ENCODE measurements at regions not wholly inside any gene's neighbourhood (a gene's known extent, or its start where the extent isn't known, plus 50 kb on each side); places are given as distances from the start of the nearest gene placed in this dataset.

GRCh38 chr5:152097128-152097527 lies 172.5 kb upstream of the GLRA1 start:
- ChIA-PET POLR2A (no interaction called here), CTCF (no interaction called here)
- ATAC-seq (no peak), DNase-seq (ENCODE audit: low read depth, low spot score) (no peak)
- Histone ChIP-seq H3K4me3 (ENCODE audit: low read depth in 2 of 2, low read length in 2 of 2) (no peak overlapping the region), H3K36me3 (ENCODE audit: control insufficient read depth, insufficient read depth, low read length) (no peaks in the 10 kb centered on the region), H3K9me3 (ENCODE audit: control insufficient read depth, insufficient read depth, low read depth, low read length) (no peaks in the 10 kb centered on the region), H3K4me1 (ENCODE audit: control insufficient read depth, insufficient read depth, low read length) (no peaks in the 10 kb centered on the region), H3K27me3 (ENCODE audit: control insufficient read depth, insufficient read depth, low read length) (no peaks in the 10 kb centered on the region; the same call in 1 of the 2 replicates), H3K27ac (ENCODE audit: low read length) (no peak overlapping the region)
- in situ Hi-C loops (cut with HindIII; ENCODE audit: low pct_unique_long_range_greater_than_20kb, low sequenced_read_pairs), result no loop called here
- TF ChIP-seq, protein P1, sequence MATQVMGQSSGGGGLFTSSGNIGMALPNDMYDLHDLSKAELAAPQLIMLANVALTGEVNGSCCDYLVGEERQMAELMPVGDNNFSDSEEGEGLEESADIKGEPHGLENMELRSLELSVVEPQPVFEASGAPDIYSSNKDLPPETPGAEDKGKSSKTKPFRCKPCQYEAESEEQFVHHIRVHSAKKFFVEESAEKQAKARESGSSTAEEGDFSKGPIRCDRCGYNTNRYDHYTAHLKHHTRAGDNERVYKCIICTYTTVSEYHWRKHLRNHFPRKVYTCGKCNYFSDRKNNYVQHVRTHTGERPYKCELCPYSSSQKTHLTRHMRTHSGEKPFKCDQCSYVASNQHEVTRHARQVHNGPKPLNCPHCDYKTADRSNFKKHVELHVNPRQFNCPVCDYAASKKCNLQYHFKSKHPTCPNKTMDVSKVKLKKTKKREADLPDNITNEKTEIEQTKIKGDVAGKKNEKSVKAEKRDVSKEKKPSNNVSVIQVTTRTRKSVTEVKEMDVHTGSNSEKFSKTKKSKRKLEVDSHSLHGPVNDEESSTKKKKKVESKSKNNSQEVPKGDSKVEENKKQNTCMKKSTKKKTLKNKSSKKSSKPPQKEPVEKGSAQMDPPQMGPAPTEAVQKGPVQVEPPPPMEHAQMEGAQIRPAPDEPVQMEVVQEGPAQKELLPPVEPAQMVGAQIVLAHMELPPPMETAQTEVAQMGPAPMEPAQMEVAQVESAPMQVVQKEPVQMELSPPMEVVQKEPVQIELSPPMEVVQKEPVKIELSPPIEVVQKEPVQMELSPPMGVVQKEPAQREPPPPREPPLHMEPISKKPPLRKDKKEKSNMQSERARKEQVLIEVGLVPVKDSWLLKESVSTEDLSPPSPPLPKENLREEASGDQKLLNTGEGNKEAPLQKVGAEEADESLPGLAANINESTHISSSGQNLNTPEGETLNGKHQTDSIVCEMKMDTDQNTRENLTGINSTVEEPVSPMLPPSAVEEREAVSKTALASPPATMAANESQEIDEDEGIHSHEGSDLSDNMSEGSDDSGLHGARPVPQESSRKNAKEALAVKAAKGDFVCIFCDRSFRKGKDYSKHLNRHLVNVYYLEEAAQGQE (IDR thresholded peaks at IDR 0.05; ENCODE audit: insufficient read depth in 1 of 2, low read depth in 2 of 2, low read length in 1 of 2), result no peak
- no peak for TF ChIP-seq POLR2AphosphoS5 (IDR thresholded peaks at IDR 0.05; ENCODE audit: low read depth, low read length)
- no TSS peak for BruUV-seq (replicated peaks)
- intact Hi-C loops (cut with micrococcal nuclease; ENCODE audit: unreplicated experiment), result no loop called here

GRCh38 chr5:152094716-152095115 lies 170.1 kb upstream of the GLRA1 start:
- Histone ChIP-seq H3K9me3 (ENCODE audit: control insufficient read depth, insufficient read depth, low read depth, low read length) (no peaks in the 10 kb centered on the region), H3K27me3 (ENCODE audit: control insufficient read depth, insufficient read depth, low read length) (no peaks in the 10 kb centered on the region; the same call in 1 of the 2 replicates), H3K4me3 (ENCODE audit: low read depth in 2 of 2, low read length in 2 of 2) (no peak overlapping the region), H3K27ac (ENCODE audit: low read length) (no peak overlapping the region), H3K36me3 (ENCODE audit: control insufficient read depth, insufficient read depth, low read length) (no peaks in the 10 kb centered on the region), H3K4me1 (ENCODE audit: control insufficient read depth, insufficient read depth, low read length) (no peaks in the 10 kb centered on the region)
- ChIA-PET CTCF (no interaction called here), POLR2A (no interaction called here)
- ATAC-seq (no peak), DNase-seq (ENCODE audit: low read depth, low spot score) (no peak)
- BruUV-seq (replicated peaks), result no TSS peak
- intact Hi-C loops (cut with micrococcal nuclease; ENCODE audit: unreplicated experiment) (no loop called here), in situ Hi-C loops (cut with HindIII; ENCODE audit: low pct_unique_long_range_greater_than_20kb, low sequenced_read_pairs) (no loop called here)
- TF ChIP-seq TCF7L2 (IDR thresholded peaks at IDR 0.05; ENCODE audit: low read depth, low read length) (no peak), POLR2AphosphoS5 (IDR thresholded peaks at IDR 0.05; ENCODE audit: low read depth, low read length) (no peak), SIN3A (IDR thresholded peaks at IDR 0.05; ENCODE audit: borderline replicate concordance, insufficient read depth, low read depth, low read length) (no peak)
- TF ChIP-seq, protein P1 (IDR thresholded peaks at IDR 0.05; ENCODE audit: insufficient read depth in 1 of 2, low read depth in 2 of 2, low read length in 1 of 2), result no peak
- TF ChIP-seq, protein P2, sequence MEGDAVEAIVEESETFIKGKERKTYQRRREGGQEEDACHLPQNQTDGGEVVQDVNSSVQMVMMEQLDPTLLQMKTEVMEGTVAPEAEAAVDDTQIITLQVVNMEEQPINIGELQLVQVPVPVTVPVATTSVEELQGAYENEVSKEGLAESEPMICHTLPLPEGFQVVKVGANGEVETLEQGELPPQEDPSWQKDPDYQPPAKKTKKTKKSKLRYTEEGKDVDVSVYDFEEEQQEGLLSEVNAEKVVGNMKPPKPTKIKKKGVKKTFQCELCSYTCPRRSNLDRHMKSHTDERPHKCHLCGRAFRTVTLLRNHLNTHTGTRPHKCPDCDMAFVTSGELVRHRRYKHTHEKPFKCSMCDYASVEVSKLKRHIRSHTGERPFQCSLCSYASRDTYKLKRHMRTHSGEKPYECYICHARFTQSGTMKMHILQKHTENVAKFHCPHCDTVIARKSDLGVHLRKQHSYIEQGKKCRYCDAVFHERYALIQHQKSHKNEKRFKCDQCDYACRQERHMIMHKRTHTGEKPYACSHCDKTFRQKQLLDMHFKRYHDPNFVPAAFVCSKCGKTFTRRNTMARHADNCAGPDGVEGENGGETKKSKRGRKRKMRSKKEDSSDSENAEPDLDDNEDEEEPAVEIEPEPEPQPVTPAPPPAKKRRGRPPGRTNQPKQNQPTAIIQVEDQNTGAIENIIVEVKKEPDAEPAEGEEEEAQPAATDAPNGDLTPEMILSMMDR (IDR thresholded peaks at IDR 0.05), result no peak
